WERI-Rb-1 (cell line): ENCODE measurements at regions not wholly inside any gene's neighbourhood (a gene's known extent, or its start where the extent isn't known, plus 50 kb on each side); places are given as distances from the start of the nearest gene placed in this dataset.

ENCODE experiments used
- DNase-seq: peaks from one replicate; pipeline ENCODE4 v3.0.0-alpha.2; 2020
- H3K27ac ChIP-seq: fragments of 250-450 bp; sonication (Bioruptor Pico); 2 replicates; pipeline ENCODE4 v1.5.1; 2020; ENCODE audit warnings: mild to moderate bottlenecking, moderate library complexity
- H3K27me3 ChIP-seq: fragments of 250-450 bp; sonication (Bioruptor Pico); 2 replicates; pipeline ENCODE4 v1.5.1; 2021; ENCODE audit warnings: mild to moderate bottlenecking, low read depth, moderate library complexity; ENCODE audit not compliant: insufficient read depth, severe bottlenecking
- H3K36me3 ChIP-seq: fragments of 250-450 bp; sonication (Bioruptor Pico); 2 replicates; pipeline ENCODE4 v1.5.1; 2020; ENCODE audit warnings: mild to moderate bottlenecking, moderate library complexity
- H3K4me3 ChIP-seq: 2 replicates; pipeline ENCODE4 v1.5.1; 2011; ENCODE audit warnings: low read depth, mild to moderate bottlenecking, control low read depth, low read length
- H3K9me3 ChIP-seq: fragments of 250-450 bp; sonication (Bioruptor Pico); 2 replicates; pipeline ENCODE4 v1.5.1; 2021; ENCODE audit warnings: mild to moderate bottlenecking, moderate library complexity; ENCODE audit not compliant: severe bottlenecking
- CTCF ChIP-seq: IDR thresholded peaks from 2 replicates; pipeline ENCODE4 v1.5.1; 2011; ENCODE audit warnings: low read depth, mild to moderate bottlenecking, control low read depth, inconsistent platforms, low read length

GRCh38 chr10:10644676-10645385 lies 372.8 kb upstream of the CELF2 start:
- Histone ChIP-seq H3K27ac (no peak overlapping the region), H3K4me3 (no peak overlapping the region), H3K27me3 (no peaks in the 10 kb centered on the region), H3K36me3 (no peaks in the 10 kb centered on the region), H3K9me3 (no peaks in the 10 kb centered on the region)
- TF ChIP-seq CTCF = no peak
- DNase-seq = no peak

DNA sequence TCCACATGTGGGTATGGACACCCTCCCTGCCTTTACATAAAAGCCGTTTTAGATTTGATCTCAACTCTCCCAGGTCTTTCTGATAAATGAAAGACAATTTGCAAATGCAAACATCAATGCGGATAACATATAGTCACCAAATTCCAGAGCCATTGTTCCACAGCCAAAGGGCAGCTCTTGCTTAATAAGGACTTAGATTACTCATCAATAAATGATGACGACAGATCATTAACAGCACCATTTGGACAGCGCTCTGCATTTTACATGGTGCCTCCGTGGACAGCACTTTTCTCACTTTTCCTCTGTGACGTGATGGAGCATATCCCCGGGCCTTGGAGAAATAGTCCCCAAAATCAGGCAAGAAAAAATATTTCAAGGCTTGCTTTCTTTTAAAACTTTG lies 370.3 kb upstream of the CELF2 start:
- Histone ChIP-seq H3K9me3 (no peaks in the 10 kb centered on the region), H3K27me3 (no peaks in the 10 kb centered on the region), H3K27ac (no peak overlapping the region), H3K4me3 (no peak overlapping the region), H3K36me3 (no peaks in the 10 kb centered on the region)
- no peak for TF ChIP-seq CTCF
- DNase-seq = no peak

GRCh38 chr10:10657139-10657760 lies 360.4 kb upstream of the CELF2 start:
- no peak overlapping the region for H3K27ac ChIP-seq
- H3K9me3 ChIP-seq = no peaks in the 10 kb centered on the region
- no peaks in the 10 kb centered on the region for H3K27me3 ChIP-seq
- H3K36me3 ChIP-seq = no peaks in the 10 kb centered on the region
- TF ChIP-seq CTCF = no peak
- H3K4me3 ChIP-seq = no peak overlapping the region
- DNase-seq = no peak

- Histone ChIP-seq H3K36me3 (no peaks in the 10 kb centered on the region), H3K27me3 (no peaks in the 10 kb centered on the region), H3K4me3 (no peak overlapping the region), H3K27ac (no peak overlapping the region), H3K9me3 (no peaks in the 10 kb centered on the region)
- no peak for DNase-seq
- no peak for TF ChIP-seq CTCF
Observed at GRCh38 chr10:10658172-10658785, 359.4 kb upstream of the CELF2 start.

DNA sequence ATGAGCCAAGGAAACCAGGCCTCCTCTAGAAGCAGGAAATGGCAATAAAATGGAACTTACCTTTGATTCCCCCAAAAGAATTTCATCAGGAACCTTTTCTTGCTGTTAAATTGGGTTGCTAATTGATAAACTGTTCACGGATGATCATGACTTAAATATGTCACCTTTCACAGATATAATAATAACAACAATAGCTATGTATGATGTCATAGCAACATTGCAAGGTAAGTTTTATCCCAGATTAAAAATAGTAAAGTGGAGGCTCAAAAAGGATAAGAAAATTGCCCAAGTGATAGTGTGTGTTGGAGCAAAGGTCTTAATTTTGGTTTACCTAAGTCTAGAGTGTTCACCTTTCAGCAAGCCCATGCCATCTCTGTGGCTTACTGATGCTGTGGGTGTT lies 357.6 kb upstream of the CELF2 start:
- TF ChIP-seq CTCF = no peak
- H3K9me3 ChIP-seq = no peaks in the 10 kb centered on the region
- no peaks in the 10 kb centered on the region for H3K27me3 ChIP-seq

More for the DNA sequence above, 357.6 kb upstream of the CELF2 start:
- no peaks in the 10 kb centered on the region for H3K36me3 ChIP-seq
- DNase-seq = no peak
- no peak overlapping the region for H3K27ac ChIP-seq
- no peak overlapping the region for H3K4me3 ChIP-seq
